HG03095 (cell line): ENCODE measurements at regions not wholly inside any gene's neighbourhood (a gene's known extent, or its start where the extent isn't known, plus 50 kb on each side); places are given as distances from the start of the nearest gene placed in this dataset.
"Not testable (repeated sequence)": the region's sequence is repeated elsewhere in the genome, so short reads cannot be mapped to it uniquely, and the experiment has no call there.

Experiments used
- ATAC-seq: cut with Tn5 transposase; IDR thresholded peaks from one replicate; pipeline ENCODE4 v1.9.1; 2021; ENCODE audit warnings: moderate library complexity; ENCODE audit not compliant: unreplicated experiment

GRCh38 chr1:58204284-58204683 lies 342.2 kb downstream of the OMA1 start:
- ATAC-seq: no peak

- ATAC-seq: no peak
These were observed 344.9 kb downstream of the OMA1 start for GRCh38 chr1:58201492-58202106.

DNA sequence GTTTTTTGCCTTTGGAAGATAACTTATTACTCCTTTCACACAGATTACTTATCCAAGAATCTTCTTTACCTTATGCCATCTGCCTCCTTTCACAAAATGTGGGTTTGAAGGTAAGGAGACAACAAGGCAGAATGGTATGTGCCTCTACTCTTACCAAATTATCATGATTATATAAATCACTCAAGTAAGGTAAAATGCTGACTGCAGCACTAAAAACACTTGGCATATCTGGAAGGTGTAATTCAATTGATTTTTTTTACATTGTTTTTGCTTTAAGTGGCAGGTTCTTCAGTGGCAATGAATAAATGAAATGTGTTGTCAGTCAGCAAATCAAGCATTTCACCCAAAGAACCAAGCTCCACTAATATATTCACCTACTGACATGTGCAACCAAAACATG lies 346.1 kb downstream of the OMA1 start:
- no peak for ATAC-seq

GRCh38 chr1:58197811-58198210 lies 348.7 kb downstream of the OMA1 start:
- no peak for ATAC-seq

GRCh38 chr1:58190267-58190988 lies 356.1 kb downstream of the OMA1 start:
- no peak for ATAC-seq

GRCh38 chr1:58189453-58189852 lies 357.1 kb downstream of the OMA1 start:
- ATAC-seq: no peak

GRCh38 chr1:58183286-58183685 lies 363.2 kb downstream of the OMA1 start:
- no peak for ATAC-seq

- no peak for ATAC-seq
These were observed 366.0 kb downstream of the OMA1 start for GRCh38 chr1:58180537-58180936.

DNA sequence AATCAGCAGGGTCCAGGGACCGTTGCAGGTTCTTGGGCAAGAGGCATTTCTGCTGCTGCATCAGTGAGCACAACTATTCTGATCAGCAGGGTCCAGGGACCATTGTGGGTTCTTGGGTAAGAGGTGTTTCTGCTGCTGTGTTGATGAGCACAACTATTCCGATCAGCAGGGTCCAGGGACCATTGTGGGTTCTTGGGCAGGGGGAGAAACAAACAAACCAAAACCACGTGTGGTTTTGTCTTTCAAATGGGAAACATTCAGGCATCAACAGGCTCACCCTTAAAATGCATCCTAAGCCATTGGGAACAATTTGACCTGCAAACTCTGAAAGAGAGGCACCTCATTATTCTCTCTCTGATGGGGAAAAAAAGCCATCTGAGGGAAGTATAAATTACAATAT lies 377.4 kb downstream of the OMA1 start:
- not testable (repeated sequence) for ATAC-seq

DNA sequence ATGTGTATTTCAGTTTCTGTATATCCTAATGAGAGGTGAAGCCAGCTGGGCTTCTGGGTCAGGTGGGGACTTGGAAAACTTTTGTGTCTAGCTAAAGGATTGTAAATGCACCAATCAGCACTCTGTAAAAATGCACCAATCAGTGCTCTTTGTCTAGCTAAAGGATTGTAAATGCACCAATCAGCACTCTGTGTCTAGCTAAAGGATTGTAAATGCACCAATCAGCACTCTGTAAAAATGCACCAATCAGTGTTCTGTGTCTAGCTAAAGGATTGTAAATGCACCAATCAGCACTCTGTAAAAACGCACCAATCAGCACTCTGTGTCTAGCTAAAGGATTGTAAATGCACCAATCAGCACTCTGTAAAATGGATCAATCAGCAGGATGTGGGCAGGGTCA lies 379.4 kb downstream of the OMA1 start:
- not testable (repeated sequence) for ATAC-seq

DNA sequence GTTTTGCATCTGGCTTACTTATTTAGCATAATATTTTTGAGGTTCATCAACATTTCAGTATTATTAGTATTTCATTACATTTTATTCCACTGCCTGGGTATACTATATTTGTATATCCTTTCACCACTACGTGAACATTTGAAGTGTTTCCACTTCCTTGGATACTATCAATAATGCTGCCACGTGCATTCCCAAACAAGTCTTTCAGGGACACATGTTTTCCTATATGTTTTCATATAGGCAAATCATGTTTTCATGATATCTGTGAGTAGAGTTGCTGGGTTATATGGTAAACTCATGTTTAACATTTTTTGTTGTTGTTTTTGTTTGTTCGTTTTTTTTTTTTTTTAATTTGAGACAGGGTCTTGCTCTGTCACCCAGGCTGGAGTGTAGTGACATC lies 380.1 kb downstream of the OMA1 start:
- ATAC-seq: no peak

DNA sequence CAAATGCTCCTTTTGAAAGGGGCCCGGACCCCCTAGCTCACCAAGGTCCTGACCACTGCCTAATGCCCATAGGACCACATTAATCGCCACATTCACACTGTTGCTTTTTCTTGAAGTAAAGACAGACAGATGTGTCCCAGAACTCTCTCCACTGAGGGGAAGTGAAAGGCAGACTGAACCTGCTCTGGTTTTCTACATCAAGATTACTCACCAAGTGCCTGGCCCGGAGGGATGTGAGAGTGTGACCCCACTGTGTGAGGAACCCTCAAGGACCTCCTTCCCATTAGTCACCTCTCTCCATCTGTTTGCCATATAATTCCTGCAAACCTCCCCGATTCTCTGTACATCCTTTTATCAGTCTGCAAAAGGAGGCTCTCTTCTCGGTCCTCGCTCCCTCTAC lies 381.5 kb downstream of the OMA1 start:
- ATAC-seq: no peak

- ATAC-seq: no peak
These were observed 383.5 kb downstream of the OMA1 start for GRCh38 chr1:58162952-58163550.

DNA sequence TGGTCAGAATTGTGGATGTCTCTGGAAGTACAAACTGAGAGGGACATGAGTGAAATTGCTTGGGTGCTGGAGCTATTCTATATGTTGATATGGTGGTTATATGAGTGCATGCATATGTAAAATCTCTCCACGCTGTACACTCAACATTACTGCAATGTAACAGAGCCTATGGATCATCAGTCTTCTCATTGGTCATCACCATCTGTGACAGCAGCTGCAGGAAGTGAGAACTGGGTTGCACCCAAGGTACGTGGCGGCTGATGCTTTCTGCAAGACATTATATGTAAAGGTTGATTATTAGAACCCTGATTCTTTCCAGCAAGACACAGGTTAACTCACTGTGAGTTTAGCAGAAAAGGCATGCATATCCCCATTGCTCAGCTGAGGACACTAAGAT lies 387.1 kb downstream of the OMA1 start:
- ATAC-seq: no peak

DNA sequence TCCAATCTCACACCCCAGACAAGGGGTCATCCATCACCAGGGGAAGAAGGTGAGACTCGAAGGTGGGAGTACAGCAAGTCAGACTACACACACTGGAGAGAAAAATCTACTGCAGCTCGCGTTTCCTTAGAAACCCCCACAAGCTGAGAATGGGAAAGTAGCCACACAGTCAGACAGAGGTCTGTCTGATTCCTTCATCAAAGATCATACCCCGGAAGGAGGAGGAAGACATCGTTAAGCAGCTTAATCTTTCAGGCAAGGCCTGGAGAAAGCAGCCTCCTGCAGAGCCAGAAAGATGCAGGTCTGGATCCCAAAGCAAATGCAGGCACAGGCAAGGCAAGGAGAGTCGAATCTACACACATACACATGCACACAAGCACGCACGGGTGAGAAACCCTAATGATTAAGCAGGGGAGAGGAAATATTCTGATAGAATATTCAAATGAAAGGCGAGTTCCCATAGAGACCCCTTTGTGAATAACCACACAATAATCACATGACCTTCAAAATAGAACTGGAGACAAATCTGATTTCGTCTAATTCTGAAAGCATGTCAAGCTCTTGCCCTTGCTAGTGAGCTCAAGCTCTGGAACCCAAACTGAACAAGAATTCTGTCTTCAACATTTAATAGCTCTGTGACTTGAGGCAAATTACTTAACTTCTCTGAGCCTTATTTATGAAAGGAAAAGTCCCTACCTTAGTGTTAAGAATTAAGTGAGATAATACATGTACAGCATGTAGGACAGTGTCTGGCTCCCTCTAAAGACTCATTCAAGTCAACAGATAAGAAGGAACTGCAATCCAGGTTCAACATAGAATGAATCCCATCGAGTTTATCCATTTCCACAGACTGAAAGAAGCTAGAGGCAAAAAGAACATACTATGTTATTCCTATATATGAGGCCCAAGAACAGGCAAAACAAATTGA lies 387.8 kb downstream of the OMA1 start:
- ATAC-seq: no peak

DNA sequence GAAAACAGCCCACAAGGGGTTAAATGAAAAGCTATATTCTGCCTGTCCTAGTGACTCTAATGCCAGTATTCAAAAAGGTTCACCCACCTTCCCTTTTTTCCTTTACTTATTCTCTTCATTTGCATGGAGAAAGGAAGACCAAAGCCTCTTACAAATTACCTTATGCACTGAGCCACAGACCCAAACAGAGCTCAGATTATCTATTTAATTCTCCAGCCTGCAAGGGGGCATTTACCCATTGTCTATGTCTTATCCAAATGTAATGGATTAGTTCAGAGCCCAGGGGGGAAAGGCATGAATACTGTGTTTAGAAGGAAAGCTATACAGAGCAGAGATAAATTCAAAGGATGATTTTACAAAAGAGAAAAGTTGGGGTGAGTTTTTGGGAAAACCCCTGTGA lies 388.5 kb downstream of the OMA1 start:
- ATAC-seq: no peak

GRCh38 chr1:58157256-58157655 lies 389.3 kb downstream of the OMA1 start:
- no peak for ATAC-seq

DNA sequence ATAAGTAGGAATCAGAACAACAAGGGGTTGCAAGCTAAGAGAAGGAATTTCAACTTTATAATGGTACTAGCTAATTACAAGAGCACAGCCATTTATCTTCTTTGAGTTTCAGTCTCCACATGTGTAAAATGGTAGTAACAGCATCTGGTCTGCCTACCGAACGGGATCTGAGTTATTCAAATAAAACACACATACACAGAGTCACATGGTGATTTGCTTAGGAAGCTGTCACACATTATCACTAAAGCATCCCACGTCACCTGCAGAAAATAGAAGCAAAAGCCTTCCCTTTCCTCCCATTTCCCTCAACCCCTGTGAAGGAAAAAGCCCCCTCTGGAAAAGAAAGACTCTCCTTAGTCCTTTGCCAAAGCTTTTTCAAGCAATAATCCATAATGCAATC lies 389.7 kb downstream of the OMA1 start:
- no peak for ATAC-seq

- ATAC-seq: peak; percentile 84
These were observed 390.4 kb downstream of the OMA1 start for GRCh38 chr1:58156124-58156468.

DNA sequence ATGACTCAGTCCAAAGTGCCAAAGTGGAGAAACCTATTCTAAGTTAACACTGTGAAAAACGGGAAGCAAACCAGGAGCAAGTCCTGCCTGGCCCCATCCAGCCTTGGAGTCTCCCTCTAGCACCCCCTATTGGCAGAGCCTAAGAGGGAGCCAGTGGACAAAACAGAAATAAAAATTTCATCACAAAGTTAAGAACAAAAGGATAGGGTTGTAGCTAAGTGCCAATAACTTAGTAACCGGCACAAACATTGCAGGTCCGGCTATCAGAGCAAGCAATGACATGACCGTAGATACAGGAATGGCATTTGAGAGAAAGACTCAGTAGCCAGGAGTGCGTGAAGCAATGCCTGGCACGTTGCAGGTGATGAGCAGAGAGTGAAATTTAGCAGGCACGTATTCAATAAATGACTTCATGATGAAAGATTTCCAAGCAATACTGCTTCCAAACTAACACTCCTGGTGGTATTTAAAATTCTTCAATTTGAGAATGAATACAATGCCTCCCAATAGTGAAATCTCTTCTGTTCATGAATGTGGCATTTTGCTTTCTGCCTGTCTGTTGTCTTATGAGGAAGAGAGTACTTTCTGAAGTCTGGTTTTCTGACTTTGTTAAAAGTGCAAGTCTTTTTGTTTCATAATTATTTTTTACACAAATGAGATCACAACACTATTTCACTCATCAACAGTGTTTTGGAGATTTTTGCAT lies 391.0 kb downstream of the OMA1 start:
- ATAC-seq: peak; percentile 68

- ATAC-seq: no peak
These were observed 392.3 kb downstream of the OMA1 start for GRCh38 chr1:58154256-58154655.
